Stimulated activated CD4-positive, alpha-beta T cell treated with anti-CD3 and anti-CD28 coated beads, TNF-alpha, amount 100 ng/mL, for 1 hour (primary cell): ENCODE measurements at regions not wholly inside any gene's neighbourhood (a gene's known extent, or its start where the extent isn't known, plus 50 kb on each side); places are given as distances from the start of the nearest gene placed in this dataset.
"Not testable (repeated sequence)": the region's sequence is repeated elsewhere in the genome, so short reads cannot be mapped to it uniquely, and the experiment has no call there.

Experiments
- DNase-seq, 3 donors: peaks; one replicate each; pipeline ENCODE4 v3.0.0-alpha.2; 2020; ENCODE audit warnings: low read depth in 3 of 3, low spot score in 1 of 3

- DNase-seq = no peak
Observed at GRCh38 chr11:116344601-116345000, 428.2 kb downstream of the BUD13 start.

- DNase-seq = no peak
Observed at GRCh38 chr11:116343270-116343669, 429.5 kb downstream of the BUD13 start.

- no peak for DNase-seq
Observed at GRCh38 chr11:116342148-116342547, 430.6 kb downstream of the BUD13 start.

GRCh38 chr11:116339306-116340098 lies 433.3 kb downstream of the BUD13 start:
- no peak for DNase-seq

GRCh38 chr11:116338500-116338899 lies 434.3 kb downstream of the BUD13 start:
- DNase-seq = not testable (repeated sequence)

- no peak for DNase-seq
Observed at GRCh38 chr11:116336540-116336939, 436.2 kb downstream of the BUD13 start.

- DNase-seq = no peak
Observed at GRCh38 chr11:116335891-116336290, 436.9 kb downstream of the BUD13 start.

- no peak for DNase-seq
Observed at GRCh38 chr11:116335078-116335477, 437.7 kb downstream of the BUD13 start.

GRCh38 chr11:116334596-116334995 lies 438.2 kb downstream of the BUD13 start:
- no peak for DNase-seq

- no peak for DNase-seq
Observed at GRCh38 chr11:116333001-116333535, 439.7 kb downstream of the BUD13 start.

- no peak for DNase-seq
Observed at GRCh38 chr11:116332391-116332790, 440.4 kb downstream of the BUD13 start.

- no peak for DNase-seq
Observed at GRCh38 chr11:116331381-116331780, 441.4 kb downstream of the BUD13 start.

GRCh38 chr11:116330439-116331185 lies 442.2 kb downstream of the BUD13 start:
- DNase-seq = no peak

GRCh38 chr11:116329354-116330090 lies 443.3 kb downstream of the BUD13 start:
- no peak for DNase-seq

GRCh38 chr11:116328851-116329250 lies 443.9 kb downstream of the BUD13 start:
- DNase-seq = no peak

- no peak for DNase-seq
Observed at GRCh38 chr11:116328391-116328790, 444.4 kb downstream of the BUD13 start.

GRCh38 chr11:116326146-116326545 lies 446.6 kb downstream of the BUD13 start:
- no peak for DNase-seq

GRCh38 chr11:116325247-116325646 lies 447.5 kb downstream of the BUD13 start:
- DNase-seq = no peak

GRCh38 chr11:116324077-116324476 lies 448.7 kb downstream of the BUD13 start:
- DNase-seq = not testable (repeated sequence)

- DNase-seq = no peak
Observed at GRCh38 chr11:116317212-116317611, 455.6 kb downstream of the BUD13 start.

GRCh38 chr11:116314006-116314405 lies 458.8 kb downstream of the BUD13 start:
- DNase-seq = no peak
